Peyer's patch (tissue), 4 donors: ENCODE measurements at regions not wholly inside any gene's neighbourhood (a gene's known extent, or its start where the extent isn't known, plus 50 kb on each side); places are given as distances from the start of the nearest gene placed in this dataset.
"Not testable (repeated sequence)": the region's sequence is repeated elsewhere in the genome, so short reads cannot be mapped to it uniquely, and the experiment has no call there.

Experiments
- POLR2A ChIP-seq, 2 donors: fragments of 450-650 bp; IDR thresholded peaks; one replicate each; pipeline ENCODE4 v1.5.1; 2017; ENCODE audit warnings: antibody characterized with exemption in 2 of 2, mild to moderate bottlenecking in 2 of 2, moderate library complexity in 2 of 2
- TF ChIP-seq, protein P1 (sequence below), 6 experiments: fragments of 450-650 bp in 4 of 6; fragments of 200-600 bp in 2 of 6; sonication (generic) in 1 of 6; IDR thresholded peaks; one replicate each; pipeline ENCODE4 v1.5.1; 2017 to 2019; ENCODE audit warnings: antibody characterized with exemption in 6 of 6, mild to moderate bottlenecking in 3 of 6, moderate library complexity in 1 of 6

DNA sequence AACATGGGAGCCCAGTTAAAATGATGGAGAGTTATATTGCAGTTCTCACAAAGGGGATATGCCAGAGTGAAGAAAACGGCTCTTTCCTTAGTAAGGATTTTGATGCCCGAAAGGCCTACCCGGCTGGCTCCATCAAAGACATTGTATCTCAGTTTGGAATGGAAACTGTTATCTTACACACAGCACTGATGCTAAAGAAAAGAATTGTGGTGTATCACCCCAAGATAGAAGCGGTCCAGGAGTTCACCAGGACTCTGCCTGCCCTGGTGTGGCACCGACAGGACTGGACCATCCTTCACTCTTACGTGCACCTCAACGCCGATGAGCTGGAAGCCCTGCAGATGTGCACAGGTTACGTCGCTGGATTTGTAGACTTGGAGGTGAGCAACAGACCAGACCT is 93.7 kb downstream of the RBMX2 start:
- TF ChIP-seq, protein P1, sequence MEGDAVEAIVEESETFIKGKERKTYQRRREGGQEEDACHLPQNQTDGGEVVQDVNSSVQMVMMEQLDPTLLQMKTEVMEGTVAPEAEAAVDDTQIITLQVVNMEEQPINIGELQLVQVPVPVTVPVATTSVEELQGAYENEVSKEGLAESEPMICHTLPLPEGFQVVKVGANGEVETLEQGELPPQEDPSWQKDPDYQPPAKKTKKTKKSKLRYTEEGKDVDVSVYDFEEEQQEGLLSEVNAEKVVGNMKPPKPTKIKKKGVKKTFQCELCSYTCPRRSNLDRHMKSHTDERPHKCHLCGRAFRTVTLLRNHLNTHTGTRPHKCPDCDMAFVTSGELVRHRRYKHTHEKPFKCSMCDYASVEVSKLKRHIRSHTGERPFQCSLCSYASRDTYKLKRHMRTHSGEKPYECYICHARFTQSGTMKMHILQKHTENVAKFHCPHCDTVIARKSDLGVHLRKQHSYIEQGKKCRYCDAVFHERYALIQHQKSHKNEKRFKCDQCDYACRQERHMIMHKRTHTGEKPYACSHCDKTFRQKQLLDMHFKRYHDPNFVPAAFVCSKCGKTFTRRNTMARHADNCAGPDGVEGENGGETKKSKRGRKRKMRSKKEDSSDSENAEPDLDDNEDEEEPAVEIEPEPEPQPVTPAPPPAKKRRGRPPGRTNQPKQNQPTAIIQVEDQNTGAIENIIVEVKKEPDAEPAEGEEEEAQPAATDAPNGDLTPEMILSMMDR (IDR thresholded peaks at IDR 0.05), result not testable (repeated sequence)
- TF ChIP-seq POLR2A (IDR thresholded peaks at IDR 0.05), result not testable (repeated sequence)
